Stimulated activated CD4-positive, alpha-beta T cell treated with anti-CD3 and anti-CD28 coated beads, Interleukin-2, amount 100 ng/mL, for 4 hours (primary cell): ENCODE measurements at regions not wholly inside any gene's neighbourhood (a gene's known extent, or its start where the extent isn't known, plus 50 kb on each side); places are given as distances from the start of the nearest gene placed in this dataset.
"Not testable (repeated sequence)": the region's sequence is repeated elsewhere in the genome, so short reads cannot be mapped to it uniquely, and the experiment has no call there.

Source experiments
- DNase-seq: peaks from one replicate; pipeline ENCODE4 v3.0.0-alpha.2; 2020; ENCODE audit warnings: low read depth

- no peak for DNase-seq
These were observed 372.4 kb upstream of the SLC7A11 start for GRCh38 chr4:138614398-138615142.

GRCh38 chr4:138612428-138612827, 370.3 kb upstream of the SLC7A11 start:
- DNase-seq: no peak

- DNase-seq: no peak
These were observed 369.6 kb upstream of the SLC7A11 start for GRCh38 chr4:138611721-138612120.

- DNase-seq: no peak
These were observed 368.9 kb upstream of the SLC7A11 start for GRCh38 chr4:138611017-138611416.

GRCh38 chr4:138609943-138610350, 367.8 kb upstream of the SLC7A11 start:
- DNase-seq: no peak

- no peak for DNase-seq
These were observed 362.4 kb upstream of the SLC7A11 start for GRCh38 chr4:138604556-138604955.

GRCh38 chr4:138602664-138603063, 360.5 kb upstream of the SLC7A11 start:
- no peak for DNase-seq

GRCh38 chr4:138599965-138600364, 357.8 kb upstream of the SLC7A11 start:
- DNase-seq: no peak

- no peak for DNase-seq
These were observed 356.1 kb upstream of the SLC7A11 start for GRCh38 chr4:138598226-138598625.

- DNase-seq: no peak
These were observed 354.7 kb upstream of the SLC7A11 start for GRCh38 chr4:138596896-138597295.

GRCh38 chr4:138595731-138596460, 353.7 kb upstream of the SLC7A11 start:
- DNase-seq: no peak

- DNase-seq: no peak
These were observed 353.0 kb upstream of the SLC7A11 start for GRCh38 chr4:138595171-138595570.

- DNase-seq: no peak
These were observed 350.6 kb upstream of the SLC7A11 start for GRCh38 chr4:138592796-138593195.

GRCh38 chr4:138591808-138592207, 349.7 kb upstream of the SLC7A11 start:
- DNase-seq: no peak

- DNase-seq: no peak
These were observed 346.4 kb upstream of the SLC7A11 start for GRCh38 chr4:138588501-138588900.

GRCh38 chr4:138579146-138579545, 337.0 kb upstream of the SLC7A11 start:
- DNase-seq: no peak

- DNase-seq: not testable (repeated sequence)
These were observed 335.7 kb upstream of the SLC7A11 start for GRCh38 chr4:138577826-138578225.

GRCh38 chr4:138577145-138577544, 335.0 kb upstream of the SLC7A11 start:
- no peak for DNase-seq

GRCh38 chr4:138576684-138577083, 334.5 kb upstream of the SLC7A11 start:
- no peak for DNase-seq

GRCh38 chr4:138573246-138573645, 331.1 kb upstream of the SLC7A11 start:
- no peak for DNase-seq

GRCh38 chr4:138572007-138572406, 329.9 kb upstream of the SLC7A11 start:
- DNase-seq: no peak

GRCh38 chr4:138567696-138568095, 325.5 kb upstream of the SLC7A11 start:
- no peak for DNase-seq

- DNase-seq: no peak
These were observed 323.4 kb upstream of the SLC7A11 start for GRCh38 chr4:138565576-138565975.
